CD4-positive, alpha-beta T cell treated with Interleukin-1 beta for 1 hour (primary cell): ENCODE measurements at regions not wholly inside any gene's neighbourhood (a gene's known extent, or its start where the extent isn't known, plus 50 kb on each side); places are given as distances from the start of the nearest gene placed in this dataset.
"Not testable (repeated sequence)": the region's sequence is repeated elsewhere in the genome, so short reads cannot be mapped to it uniquely, and the experiment has no call there.

Source experiments
- DNase-seq, 2 donors: peaks; one replicate each; pipeline ENCODE4 v3.0.0-alpha.2; 2020 to 2022

- no peak for DNase-seq
Observed at GRCh38 chr13:28607187-28607955, 51.6 kb upstream of the POMP start.

- no peak for DNase-seq
Observed at GRCh38 chr13:28606466-28606865, 52.5 kb upstream of the POMP start.

- not testable (repeated sequence) for DNase-seq
Observed at GRCh38 chr13:28605147-28605546, 53.8 kb upstream of the POMP start.

- no peak for DNase-seq
Observed at GRCh38 chr13:28603043-28603664, 55.8 kb upstream of the POMP start.

GRCh38 chr13:28602580-28602979 is 56.4 kb upstream of the POMP start:
- no peak for DNase-seq

- DNase-seq = no peak
Observed at GRCh38 chr13:28601581-28601980, 57.3 kb upstream of the POMP start.

GRCh38 chr13:28597641-28598040 is 61.3 kb upstream of the POMP start:
- DNase-seq = no peak

GRCh38 chr13:28590461-28590860 is 68.5 kb upstream of the POMP start:
- DNase-seq = no peak

GRCh38 chr13:28588296-28588695 is 70.6 kb upstream of the POMP start:
- no peak for DNase-seq

GRCh38 chr13:28587174-28587540 is 71.8 kb upstream of the POMP start:
- DNase-seq = no peak

GRCh38 chr13:28586439-28587173 is 72.3 kb upstream of the POMP start:
- no peak for DNase-seq

- no peak for DNase-seq
Observed at GRCh38 chr13:28585561-28585960, 73.4 kb upstream of the POMP start.

- DNase-seq = no peak
Observed at GRCh38 chr13:28584873-28585381, 74.0 kb upstream of the POMP start.

GRCh38 chr13:28583651-28584091 is 75.3 kb upstream of the POMP start:
- DNase-seq = no peak

- no peak for DNase-seq
Observed at GRCh38 chr13:28582892-28583240, 76.1 kb upstream of the POMP start.

GRCh38 chr13:28582225-28582891 is 76.6 kb upstream of the POMP start:
- peak in 1 of 2 donors; percentile 17 for DNase-seq

- no peak for DNase-seq
Observed at GRCh38 chr13:28581451-28581850, 77.5 kb upstream of the POMP start.

GRCh38 chr13:28579736-28580135 is 79.2 kb upstream of the POMP start:
- no peak for DNase-seq

- no peak for DNase-seq
Observed at GRCh38 chr13:28579322-28579721, 79.6 kb upstream of the POMP start.

GRCh38 chr13:28576067-28576466 is 81.1 kb upstream of the FLT1 start:
- no peak for DNase-seq

GRCh38 chr13:28575200-28575599 is 80.3 kb upstream of the FLT1 start:
- no peak for DNase-seq

- DNase-seq = peak in 1 of 2 donors; percentile 74
Observed at GRCh38 chr13:28574617-28575142, 79.8 kb upstream of the FLT1 start.
